ENCODE measurements at regions not wholly inside any gene's neighbourhood (a gene's known extent, or its start where the extent isn't known, plus 50 kb on each side); places are given as distances from the start of the nearest gene placed in this dataset.

DNA sequence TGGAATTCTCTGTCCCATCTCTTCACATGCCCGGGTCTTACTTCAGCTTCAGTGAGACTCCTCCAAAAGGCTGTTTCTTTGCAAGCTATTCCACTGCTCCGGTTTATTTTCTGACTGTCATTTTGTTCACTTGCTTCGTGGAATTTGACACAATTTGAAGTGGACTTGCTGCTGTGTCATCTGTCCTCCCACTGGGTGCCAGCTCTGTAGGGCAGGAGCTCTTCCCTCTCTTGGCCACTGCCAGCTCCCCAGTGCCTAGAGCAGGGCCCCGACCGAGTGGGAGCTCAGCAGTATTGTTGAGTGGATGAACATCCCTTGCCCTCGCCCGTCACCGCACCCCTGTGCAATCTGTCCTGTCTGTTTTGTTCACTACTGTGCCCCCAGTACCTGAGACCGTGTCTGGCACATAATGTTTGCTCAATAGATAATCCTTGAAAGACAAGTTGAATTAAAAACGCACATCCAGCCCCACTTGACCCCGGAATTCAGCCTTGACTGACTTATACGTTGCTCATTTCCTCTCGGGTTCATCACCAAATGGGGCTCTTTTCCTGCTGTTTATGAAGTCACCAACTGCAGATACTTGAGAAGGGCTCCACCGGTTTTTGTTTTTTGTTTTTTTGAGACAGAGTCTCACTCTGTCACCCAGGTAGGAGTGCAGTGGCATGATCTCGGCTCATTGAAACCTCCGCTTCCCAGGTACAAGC is 170.3 kb upstream of the KCNG1 start:
- H3K27me3 ChIP-seq (ENCODE audit: control insufficient read depth, extremely low read depth, insufficient read depth, low read length), result peaks cover 7% of the 10 kb centered on the region
- H3K9me3 ChIP-seq (ENCODE audit: control insufficient read depth, low read depth, low read length), result no peaks in the 10 kb centered on the region
- no peak overlapping the region for H3K4me3 ChIP-seq (ENCODE audit: control insufficient read depth in 2 of 3, extremely low read depth in 1 of 3, insufficient read depth in 2 of 3, low read depth in 1 of 3, low read length in 3 of 3)
- no peaks in the 10 kb centered on the region for H3K36me3 ChIP-seq (ENCODE audit: control insufficient read depth in 2 of 2, extremely low read depth in 1 of 2, insufficient read depth in 2 of 2, low read length in 2 of 2)
- FAIRE-seq (no peak), DNase-seq (ENCODE audit: low read depth, low spot score) (no peak)
- TF ChIP-seq, protein P1, sequence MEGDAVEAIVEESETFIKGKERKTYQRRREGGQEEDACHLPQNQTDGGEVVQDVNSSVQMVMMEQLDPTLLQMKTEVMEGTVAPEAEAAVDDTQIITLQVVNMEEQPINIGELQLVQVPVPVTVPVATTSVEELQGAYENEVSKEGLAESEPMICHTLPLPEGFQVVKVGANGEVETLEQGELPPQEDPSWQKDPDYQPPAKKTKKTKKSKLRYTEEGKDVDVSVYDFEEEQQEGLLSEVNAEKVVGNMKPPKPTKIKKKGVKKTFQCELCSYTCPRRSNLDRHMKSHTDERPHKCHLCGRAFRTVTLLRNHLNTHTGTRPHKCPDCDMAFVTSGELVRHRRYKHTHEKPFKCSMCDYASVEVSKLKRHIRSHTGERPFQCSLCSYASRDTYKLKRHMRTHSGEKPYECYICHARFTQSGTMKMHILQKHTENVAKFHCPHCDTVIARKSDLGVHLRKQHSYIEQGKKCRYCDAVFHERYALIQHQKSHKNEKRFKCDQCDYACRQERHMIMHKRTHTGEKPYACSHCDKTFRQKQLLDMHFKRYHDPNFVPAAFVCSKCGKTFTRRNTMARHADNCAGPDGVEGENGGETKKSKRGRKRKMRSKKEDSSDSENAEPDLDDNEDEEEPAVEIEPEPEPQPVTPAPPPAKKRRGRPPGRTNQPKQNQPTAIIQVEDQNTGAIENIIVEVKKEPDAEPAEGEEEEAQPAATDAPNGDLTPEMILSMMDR (optimal IDR thresholded peaks at IDR 0.05 in 1 of 3, IDR thresholded peaks at IDR 0.05 in 1 of 3, conservative IDR thresholded peaks at IDR 0.05 in 1 of 3; ENCODE audit: extremely low read depth in 1 of 3, insufficient read depth in 2 of 3, low read length in 3 of 3), result no peak
- TF ChIP-seq EZH2 (IDR thresholded peaks at IDR 0.05; ENCODE audit: low read length), result no peak
- peaks cover 5% of the 10 kb centered on the region for H3K4me1 ChIP-seq (ENCODE audit: control insufficient read depth, extremely low read depth, insufficient read depth, low read length)
- H3K27ac ChIP-seq (ENCODE audit: control insufficient read depth, insufficient read depth, low read length), result no peak overlapping the region
- no peaks in the 10 kb centered on the region for H4K20me1 ChIP-seq (ENCODE audit: control insufficient read depth, extremely low read depth, insufficient read depth, low read length)
- H2AFZ ChIP-seq (ENCODE audit: control insufficient read depth, low read length), result no peak overlapping the region
- no peaks in the 10 kb centered on the region for H3K9me1 ChIP-seq (ENCODE audit: control insufficient read depth, extremely low read depth, insufficient read depth, low read length)
- no peaks in the 10 kb centered on the region for H3K79me2 ChIP-seq (ENCODE audit: control insufficient read depth, insufficient read depth, low read length)
- no peak overlapping the region for H3K4me2 ChIP-seq (ENCODE audit: control insufficient read depth, extremely low read depth, insufficient read depth, low read depth, low read length)
- H3K9ac ChIP-seq (ENCODE audit: control insufficient read depth, extremely low read depth, insufficient read depth, low read length), result no peak overlapping the region
- dilution Hi-C loops (cut with MboI; ENCODE audit: extremely low pct_ligation_motif_present, low sequenced_read_pairs), result no loop called here

DNA sequence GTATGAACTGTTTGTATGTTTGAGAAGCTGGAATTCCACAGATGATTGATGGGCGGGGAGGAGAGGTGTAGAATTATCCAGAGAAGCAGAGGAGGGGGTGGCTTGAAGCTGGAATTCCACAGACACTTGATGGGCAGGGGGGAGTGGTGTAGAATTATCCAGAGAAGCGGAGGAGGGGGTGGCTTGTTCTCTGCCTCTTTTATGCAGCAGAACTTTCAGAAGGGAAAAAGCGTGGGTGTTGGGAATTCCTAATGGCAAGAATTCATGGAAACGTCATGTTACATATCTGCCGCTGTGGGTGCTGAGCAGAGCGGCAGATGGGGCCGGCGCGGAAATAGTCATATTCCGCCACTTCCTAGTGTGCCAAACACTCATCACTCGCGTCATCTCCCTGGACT is 167.9 kb upstream of the KCNG1 start:
- H4K20me1 ChIP-seq (ENCODE audit: control insufficient read depth, extremely low read depth, insufficient read depth, low read length), result no peaks in the 10 kb centered on the region
- H3K27ac ChIP-seq (ENCODE audit: control insufficient read depth, insufficient read depth, low read length), result no peak overlapping the region
- FAIRE-seq (no peak), DNase-seq (ENCODE audit: low read depth, low spot score) (no peak)
- no peak overlapping the region for H2AFZ ChIP-seq (ENCODE audit: control insufficient read depth, low read length)
- no peaks in the 10 kb centered on the region for H3K36me3 ChIP-seq (ENCODE audit: control insufficient read depth in 2 of 2, extremely low read depth in 1 of 2, insufficient read depth in 2 of 2, low read length in 2 of 2)
- no peaks in the 10 kb centered on the region for H3K9me3 ChIP-seq (ENCODE audit: control insufficient read depth, low read depth, low read length)
- no peak overlapping the region for H3K4me2 ChIP-seq (ENCODE audit: control insufficient read depth, extremely low read depth, insufficient read depth, low read depth, low read length)
- TF ChIP-seq, protein P1 (optimal IDR thresholded peaks at IDR 0.05 in 1 of 3, IDR thresholded peaks at IDR 0.05 in 1 of 3, conservative IDR thresholded peaks at IDR 0.05 in 1 of 3; ENCODE audit: extremely low read depth in 1 of 3, insufficient read depth in 2 of 3, low read length in 3 of 3), result no peak
- no peak for TF ChIP-seq EZH2 (IDR thresholded peaks at IDR 0.05; ENCODE audit: low read length)
- no peak overlapping the region for H3K9ac ChIP-seq (ENCODE audit: control insufficient read depth, extremely low read depth, insufficient read depth, low read length)
- dilution Hi-C loops (cut with MboI; ENCODE audit: extremely low pct_ligation_motif_present, low sequenced_read_pairs), result no loop called here
- H3K27me3 ChIP-seq (ENCODE audit: control insufficient read depth, extremely low read depth, insufficient read depth, low read length), result no peaks in the 10 kb centered on the region
- H3K9me1 ChIP-seq (ENCODE audit: control insufficient read depth, extremely low read depth, insufficient read depth, low read length), result no peaks in the 10 kb centered on the region
- H3K4me1 ChIP-seq (ENCODE audit: control insufficient read depth, extremely low read depth, insufficient read depth, low read length), result peaks cover 5% of the 10 kb centered on the region
- H3K79me2 ChIP-seq (ENCODE audit: control insufficient read depth, insufficient read depth, low read length), result no peaks in the 10 kb centered on the region
- H3K4me3 ChIP-seq (ENCODE audit: control insufficient read depth in 2 of 3, extremely low read depth in 1 of 3, insufficient read depth in 2 of 3, low read depth in 1 of 3, low read length in 3 of 3), result no peak overlapping the region
